ENCODE measurements at regions not wholly inside any gene's neighbourhood (a gene's known extent, or its start where the extent isn't known, plus 50 kb on each side); places are given as distances from the start of the nearest gene placed in this dataset.

DNA sequence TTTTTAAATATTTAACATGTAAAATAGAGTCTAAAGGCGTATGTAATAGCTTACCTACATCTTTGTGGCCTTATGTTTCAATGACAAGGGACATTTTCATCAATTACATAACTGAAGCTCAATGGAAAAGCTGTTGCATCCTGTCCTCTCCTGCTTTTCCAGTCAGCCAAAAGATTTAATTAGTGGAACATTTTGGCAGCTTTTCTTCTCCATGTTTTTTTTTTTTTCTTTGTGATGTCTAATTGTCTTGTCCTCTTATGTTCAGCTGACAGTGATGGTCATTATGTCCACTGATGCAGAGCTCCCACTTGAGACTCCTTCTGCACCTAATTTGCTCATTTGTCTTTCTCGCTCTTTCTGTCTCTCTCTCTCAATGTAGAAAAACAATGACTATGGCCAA is 422.2 kb downstream of the GABRG1 start:
- no peak overlapping the region for H3K27ac ChIP-seq
- TF ChIP-seq, protein P1, sequence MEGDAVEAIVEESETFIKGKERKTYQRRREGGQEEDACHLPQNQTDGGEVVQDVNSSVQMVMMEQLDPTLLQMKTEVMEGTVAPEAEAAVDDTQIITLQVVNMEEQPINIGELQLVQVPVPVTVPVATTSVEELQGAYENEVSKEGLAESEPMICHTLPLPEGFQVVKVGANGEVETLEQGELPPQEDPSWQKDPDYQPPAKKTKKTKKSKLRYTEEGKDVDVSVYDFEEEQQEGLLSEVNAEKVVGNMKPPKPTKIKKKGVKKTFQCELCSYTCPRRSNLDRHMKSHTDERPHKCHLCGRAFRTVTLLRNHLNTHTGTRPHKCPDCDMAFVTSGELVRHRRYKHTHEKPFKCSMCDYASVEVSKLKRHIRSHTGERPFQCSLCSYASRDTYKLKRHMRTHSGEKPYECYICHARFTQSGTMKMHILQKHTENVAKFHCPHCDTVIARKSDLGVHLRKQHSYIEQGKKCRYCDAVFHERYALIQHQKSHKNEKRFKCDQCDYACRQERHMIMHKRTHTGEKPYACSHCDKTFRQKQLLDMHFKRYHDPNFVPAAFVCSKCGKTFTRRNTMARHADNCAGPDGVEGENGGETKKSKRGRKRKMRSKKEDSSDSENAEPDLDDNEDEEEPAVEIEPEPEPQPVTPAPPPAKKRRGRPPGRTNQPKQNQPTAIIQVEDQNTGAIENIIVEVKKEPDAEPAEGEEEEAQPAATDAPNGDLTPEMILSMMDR (conservative IDR thresholded peaks at IDR 0.05) = no peak

DNA sequence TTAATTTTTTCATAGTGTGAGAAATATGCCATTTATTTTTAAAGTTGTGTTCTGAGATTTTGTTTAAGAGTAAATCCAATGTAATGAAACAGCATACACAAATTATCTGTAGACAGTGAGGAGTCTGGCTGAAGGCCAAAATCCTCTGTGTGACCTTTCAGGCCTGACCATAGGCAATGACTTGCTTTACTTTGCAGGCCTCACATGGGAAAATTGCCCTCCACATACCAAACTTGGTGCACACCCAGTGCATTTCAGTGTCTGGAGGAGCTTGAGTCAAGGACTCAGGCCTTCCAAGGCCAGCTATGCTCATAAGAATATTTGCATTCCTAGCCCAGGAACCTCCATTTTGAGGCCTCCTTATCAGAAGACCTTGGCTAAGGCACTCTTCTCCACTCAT is 430.1 kb downstream of the GABRG1 start:
- no peak overlapping the region for H3K27ac ChIP-seq
- TF ChIP-seq, protein P1 (conservative IDR thresholded peaks at IDR 0.05) = no peak

DNA sequence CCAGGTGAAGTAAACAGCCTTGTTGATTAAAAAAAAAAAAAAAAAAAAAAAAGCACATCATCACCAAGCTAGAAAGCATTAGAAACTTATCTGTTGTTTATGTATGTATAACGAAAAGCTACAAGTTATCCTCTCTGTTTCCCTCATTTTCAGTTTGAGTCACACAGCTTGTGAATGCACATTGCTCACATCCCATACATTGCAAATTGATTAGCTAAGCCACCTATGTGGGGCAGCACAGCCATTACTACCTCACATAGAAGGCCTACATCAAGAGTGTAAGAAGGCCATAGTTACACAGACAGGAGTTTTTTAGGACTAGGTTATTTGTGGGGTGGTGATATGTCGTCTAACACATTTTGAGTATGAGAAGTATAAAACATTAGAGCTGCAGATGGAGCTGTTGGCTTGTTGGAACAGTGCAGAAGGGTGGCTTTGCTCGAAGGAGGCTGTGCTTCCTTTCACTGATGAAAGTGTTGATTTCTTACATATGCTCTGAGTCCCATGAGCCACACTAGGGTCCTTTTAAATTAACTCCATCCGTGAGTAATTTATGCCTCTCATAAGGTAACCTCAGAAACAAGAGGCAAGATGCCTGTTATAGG is 431.6 kb downstream of the GABRG1 start:
- TF ChIP-seq, protein P1 (conservative IDR thresholded peaks at IDR 0.05) = no peak; the same call in 1 of the 2 replicates

DNA sequence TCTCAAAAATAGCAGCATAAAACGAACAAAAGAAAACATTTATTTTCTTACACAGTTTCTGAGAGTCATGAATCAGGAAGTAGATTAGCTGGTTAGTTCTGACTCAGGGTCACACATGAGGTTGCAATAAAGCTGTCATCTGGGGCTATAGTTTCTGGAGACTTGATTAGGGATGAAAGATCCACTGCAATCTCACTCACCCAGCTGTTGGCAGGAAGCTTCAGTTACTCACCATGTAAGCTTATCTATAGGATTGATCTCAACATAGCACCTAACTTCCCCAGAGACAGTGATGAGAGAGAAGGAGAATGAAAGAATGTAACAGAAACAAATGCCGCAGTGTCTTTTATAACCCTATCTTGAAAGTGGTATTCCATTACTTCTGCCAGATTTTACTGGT is 435.5 kb downstream of the GABRG1 start:
- TF ChIP-seq, protein P1 (conservative IDR thresholded peaks at IDR 0.05) = no peak
- H3K27ac ChIP-seq = no peak overlapping the region

More for the DNA sequence above, 431.6 kb downstream of the GABRG1 start:
- H3K27ac ChIP-seq = no peak overlapping the region

DNA sequence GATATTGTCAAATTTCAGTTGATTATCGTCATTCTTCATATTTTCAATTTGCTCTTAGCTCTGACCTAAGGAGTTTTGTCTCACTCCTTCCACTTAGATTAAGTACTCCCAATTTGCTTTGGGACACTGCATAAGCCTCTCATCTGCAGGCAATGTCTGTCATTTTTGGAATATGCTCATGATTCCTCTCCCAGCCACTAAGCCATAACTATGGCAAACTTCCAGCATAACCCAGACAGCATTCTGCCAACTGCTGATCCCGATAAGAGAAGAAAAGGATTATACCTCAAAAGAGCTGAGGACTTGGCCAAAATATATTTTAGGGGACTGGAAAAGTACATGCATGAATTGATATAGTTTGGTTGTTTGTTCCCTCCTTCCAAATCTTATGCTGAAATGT is 444.4 kb downstream of the GABRG1 start:
- TF ChIP-seq, protein P1 (conservative IDR thresholded peaks at IDR 0.05) = no peak
- H3K27ac ChIP-seq = no peak overlapping the region

DNA sequence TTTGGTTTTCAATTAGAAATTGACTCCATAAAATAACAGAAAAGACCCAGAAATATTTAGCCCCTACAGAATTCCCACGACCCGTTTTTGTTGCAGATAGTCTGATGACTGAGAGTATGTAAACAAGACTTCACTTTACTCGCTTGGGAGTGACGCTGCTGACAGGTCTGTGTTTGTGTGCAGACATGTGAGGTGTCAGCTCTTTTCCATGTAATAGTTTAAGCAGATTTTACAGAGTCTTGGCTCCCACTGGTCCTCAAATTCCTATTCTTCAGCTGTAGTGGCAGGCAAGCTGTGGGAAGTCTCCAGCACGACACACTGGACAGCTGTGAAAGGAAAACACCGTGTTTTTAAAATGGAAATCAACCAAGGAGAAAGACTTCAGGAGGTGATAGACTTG is 455.7 kb downstream of the GABRG1 start:
- TF ChIP-seq, protein P1 (conservative IDR thresholded peaks at IDR 0.05) = no peak
- no peak overlapping the region for H3K27ac ChIP-seq

DNA sequence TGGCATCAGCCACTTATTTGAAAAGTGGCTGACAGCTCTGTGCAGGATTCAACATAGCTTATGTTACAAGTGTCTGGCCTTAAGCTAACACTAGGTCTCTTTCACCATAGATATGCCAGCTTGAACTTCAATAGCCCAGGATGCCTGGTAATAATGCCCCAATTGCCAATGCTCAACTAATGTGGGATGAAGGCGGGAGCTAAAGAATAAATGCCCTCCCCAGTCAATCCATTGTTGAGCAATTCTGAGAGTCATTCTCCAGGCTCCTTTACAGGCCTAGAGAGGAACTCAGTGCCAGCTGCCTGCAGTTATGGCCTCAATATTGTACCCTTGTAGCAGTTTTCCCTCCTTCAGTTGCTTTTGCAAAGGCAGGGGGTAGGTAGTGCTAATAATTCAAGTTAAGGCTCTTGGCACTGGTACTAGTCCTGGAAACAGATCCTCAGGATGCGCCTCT is 460.2 kb downstream of the GABRG1 start:
- no peak overlapping the region for H3K27ac ChIP-seq

More for the DNA sequence above, 460.2 kb downstream of the GABRG1 start:
- TF ChIP-seq, protein P1 (conservative IDR thresholded peaks at IDR 0.05) = no peak

Data from VCaP (cell line).